ENCODE measurements at regions not wholly inside any gene's neighbourhood (a gene's known extent, or its start where the extent isn't known, plus 50 kb on each side); places are given as distances from the start of the nearest gene placed in this dataset.

- no peak for DNase-seq
Measured at GRCh38 chr12:68452078-68452715, 120.0 kb upstream of the MDM1 start.

GRCh38 chr12:68453278-68453677 lies 121.1 kb upstream of the MDM1 start:
- no peak for DNase-seq

- no peak for DNase-seq
Measured at GRCh38 chr12:68453876-68454275, 121.7 kb upstream of the MDM1 start.

GRCh38 chr12:68454892-68455291 lies 122.7 kb upstream of the MDM1 start:
- peak; percentile 67 for DNase-seq

- DNase-seq, result peak; percentile 45
Measured at GRCh38 chr12:68455691-68456345, 123.7 kb upstream of the MDM1 start.

- no peak for DNase-seq
Measured at GRCh38 chr12:68458866-68459265, 126.7 kb upstream of the MDM1 start.

- no peak for DNase-seq
Measured at GRCh38 chr12:68460236-68460635, 128.1 kb upstream of the MDM1 start.

- DNase-seq, result no peak
Measured at GRCh38 chr12:68461645-68462044, 129.5 kb upstream of the MDM1 start.

- no peak for DNase-seq
Measured at GRCh38 chr12:68462803-68463202, 130.6 kb upstream of the MDM1 start.

GRCh38 chr12:68465227-68465626 lies 133.1 kb upstream of the MDM1 start:
- DNase-seq, result no peak

- DNase-seq, result no peak
Measured at GRCh38 chr12:68467514-68467913, 135.4 kb upstream of the MDM1 start.

- no peak for DNase-seq
Measured at GRCh38 chr12:68468036-68468435, 135.9 kb upstream of the MDM1 start.

GRCh38 chr12:68469113-68469512 lies 137.0 kb upstream of the MDM1 start:
- no peak for DNase-seq

GRCh38 chr12:68470664-68471328 lies 138.6 kb upstream of the MDM1 start:
- no peak for DNase-seq

- DNase-seq, result no peak
Measured at GRCh38 chr12:68474467-68475204, 136.1 kb upstream of the RAP1B start.

GRCh38 chr12:68476794-68477193 lies 133.9 kb upstream of the RAP1B start:
- DNase-seq, result no peak

- DNase-seq, result no peak
Measured at GRCh38 chr12:68477261-68477772, 133.4 kb upstream of the RAP1B start.

GRCh38 chr12:68477906-68478305 lies 132.8 kb upstream of the RAP1B start:
- no peak for DNase-seq

GRCh38 chr12:68478516-68479260 lies 132.0 kb upstream of the RAP1B start:
- no peak for DNase-seq

GRCh38 chr12:68479261-68479895 lies 131.3 kb upstream of the RAP1B start:
- no peak for DNase-seq

- DNase-seq, result peak; percentile 30
Measured at GRCh38 chr12:68479896-68480291, 130.8 kb upstream of the RAP1B start.

- DNase-seq, result no peak
Measured at GRCh38 chr12:68480526-68480925, 130.2 kb upstream of the RAP1B start.

Measured in DMS53 (cell line).